GM12864 (cell line): ENCODE measurements at regions not wholly inside any gene's neighbourhood (a gene's known extent, or its start where the extent isn't known, plus 50 kb on each side); places are given as distances from the start of the nearest gene placed in this dataset.

Experiments
- DNase-seq: peaks from one replicate; pipeline ENCODE4 v3.0.0-alpha.2; 2011; ENCODE audit warnings: low read depth
- H3K4me3 ChIP-seq: 2 replicates; pipeline ENCODE4 v1.5.1; 2011; ENCODE audit warnings: mild to moderate bottlenecking, low read depth, low read length, control low read depth
- TF ChIP-seq, protein P1 (sequence below): IDR thresholded peaks from 2 replicates; pipeline ENCODE4 v1.5.1; 2011; ENCODE audit warnings: low read depth, mild to moderate bottlenecking, moderate library complexity, low read length, control low read depth, inconsistent platforms; ENCODE audit errors: missing control alignments

GRCh38 chr13:64029343-64030093 is 2613.9 kb upstream of the PCDH20 start:
- DNase-seq = no peak
- no peak overlapping the region for H3K4me3 ChIP-seq
- TF ChIP-seq, protein P1, sequence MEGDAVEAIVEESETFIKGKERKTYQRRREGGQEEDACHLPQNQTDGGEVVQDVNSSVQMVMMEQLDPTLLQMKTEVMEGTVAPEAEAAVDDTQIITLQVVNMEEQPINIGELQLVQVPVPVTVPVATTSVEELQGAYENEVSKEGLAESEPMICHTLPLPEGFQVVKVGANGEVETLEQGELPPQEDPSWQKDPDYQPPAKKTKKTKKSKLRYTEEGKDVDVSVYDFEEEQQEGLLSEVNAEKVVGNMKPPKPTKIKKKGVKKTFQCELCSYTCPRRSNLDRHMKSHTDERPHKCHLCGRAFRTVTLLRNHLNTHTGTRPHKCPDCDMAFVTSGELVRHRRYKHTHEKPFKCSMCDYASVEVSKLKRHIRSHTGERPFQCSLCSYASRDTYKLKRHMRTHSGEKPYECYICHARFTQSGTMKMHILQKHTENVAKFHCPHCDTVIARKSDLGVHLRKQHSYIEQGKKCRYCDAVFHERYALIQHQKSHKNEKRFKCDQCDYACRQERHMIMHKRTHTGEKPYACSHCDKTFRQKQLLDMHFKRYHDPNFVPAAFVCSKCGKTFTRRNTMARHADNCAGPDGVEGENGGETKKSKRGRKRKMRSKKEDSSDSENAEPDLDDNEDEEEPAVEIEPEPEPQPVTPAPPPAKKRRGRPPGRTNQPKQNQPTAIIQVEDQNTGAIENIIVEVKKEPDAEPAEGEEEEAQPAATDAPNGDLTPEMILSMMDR = no peak

DNA sequence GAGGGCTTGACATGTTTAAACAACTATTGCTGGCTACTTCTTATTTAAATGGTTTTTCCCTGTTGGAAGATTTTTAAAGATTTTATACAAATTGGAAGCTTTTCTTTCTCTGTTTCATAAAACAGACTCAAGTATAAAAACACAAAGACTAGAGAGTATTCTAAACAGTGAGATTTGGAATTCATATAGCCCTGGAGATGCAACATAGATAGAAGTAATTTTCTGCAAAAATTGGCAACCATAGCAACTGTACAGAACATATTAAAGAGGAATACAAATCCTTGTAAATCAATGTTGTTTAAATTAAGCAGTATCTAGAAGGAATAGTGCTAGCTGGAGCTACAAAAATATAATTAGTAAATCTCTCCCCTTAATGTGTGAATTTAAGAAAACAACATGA is 2612.9 kb upstream of the PCDH20 start:
- no peak overlapping the region for H3K4me3 ChIP-seq
- no peak for DNase-seq
- TF ChIP-seq, protein P1 = no peak

GRCh38 chr13:64020126-64020525 is 2604.5 kb upstream of the PCDH20 start:
- no peak overlapping the region for H3K4me3 ChIP-seq
- DNase-seq = no peak
- TF ChIP-seq, protein P1 = no peak

GRCh38 chr13:64007339-64007738 is 2591.7 kb upstream of the PCDH20 start:
- no peak for DNase-seq
- H3K4me3 ChIP-seq = no peak overlapping the region
- TF ChIP-seq, protein P1 = no peak

GRCh38 chr13:64000321-64000720 is 2584.7 kb upstream of the PCDH20 start:
- no peak for DNase-seq
- TF ChIP-seq, protein P1 = no peak
- H3K4me3 ChIP-seq = no peak overlapping the region

GRCh38 chr13:63999614-64000305 is 2584.1 kb upstream of the PCDH20 start:
- no peak for DNase-seq
- TF ChIP-seq, protein P1 = no peak
- H3K4me3 ChIP-seq = no peak overlapping the region
